OCI-LY3 (cell line): ENCODE measurements at regions not wholly inside any gene's neighbourhood (a gene's known extent, or its start where the extent isn't known, plus 50 kb on each side); places are given as distances from the start of the nearest gene placed in this dataset.

Experiments used
- H2AFZ ChIP-seq: fragments of 200-600, 300-600 bp; shearing (Covaris generic); 2 replicates; pipeline ENCODE4 v1.6.0; 2014; ENCODE audit warnings: antibody characterized with exemption, low read depth, low read length
- H3K27ac ChIP-seq: fragments of 200-600, 300-600 bp; sonication (generic); 2 replicates; pipeline ENCODE4 v1.5.1; 2014; ENCODE audit warnings: mild to moderate bottlenecking, low read length, moderate library complexity, mixed read lengths
- H3K27me3 ChIP-seq: fragments of 200-600, 300-600 bp; sonication (generic); 2 replicates; pipeline ENCODE4 v1.6.1; 2014; ENCODE audit warnings: low read depth, low read length, mixed read lengths
- H3K36me3 ChIP-seq: fragments of 200-600, 300-600 bp; sonication (generic); replicated peaks from 2 replicates; pipeline ENCODE3; 2014; ENCODE audit warnings: low read depth, low read length, mixed read lengths
- H3K4me1 ChIP-seq: fragments of 300-600, 200-600 bp; sonication (generic); 2 replicates; pipeline ENCODE4 v1.6.1; 2014; ENCODE audit warnings: low read length, mixed read lengths
- H3K4me2 ChIP-seq: fragments of 200-600, 300-600 bp; sonication (generic); 2 replicates; pipeline ENCODE4 v1.6.1; 2014; ENCODE audit warnings: low read length, mixed read lengths
- H3K4me3 ChIP-seq: fragments of 300-600, 200-600 bp; sonication (generic); 2 replicates; pipeline ENCODE4 v1.5.1; 2014; ENCODE audit warnings: antibody characterized with exemption, mild to moderate bottlenecking, low read length, moderate library complexity
- H3K79me2 ChIP-seq: fragments of 300-600, 200-600 bp; shearing (Covaris generic); 2 replicates; pipeline ENCODE4 v1.6.1; 2014; ENCODE audit warnings: mild to moderate bottlenecking, low read length, mixed read lengths
- H3K9ac ChIP-seq: fragments of 300-600, 200-600 bp; shearing (Covaris generic); 2 replicates; pipeline ENCODE4 v1.6.0; 2014; ENCODE audit warnings: mild to moderate bottlenecking, low read length, moderate library complexity
- H3K9me3 ChIP-seq: fragments of 200-600, 300-600 bp; shearing (Covaris generic); 2 replicates; pipeline ENCODE4 v1.6.1; 2014; ENCODE audit warnings: low read length, mixed read lengths; ENCODE audit not compliant: insufficient read depth
- H4K20me1 ChIP-seq: fragments of 200-600, 300-600 bp; sonication (generic); 2 replicates; pipeline ENCODE4 v1.6.1; 2016; ENCODE audit warnings: low read length, mixed read lengths; ENCODE audit not compliant: insufficient read depth
- EZH2phosphoT487 ChIP-seq: fragments of 200-600 bp; shearing (Covaris generic); IDR thresholded peaks from 2 replicates; pipeline ENCODE4 v1.6.1; 2018; ENCODE audit warnings: antibody characterized with exemption, mixed run types, low read depth
- TF ChIP-seq, protein P1 (sequence below): fragments of 200-600, 300-600 bp; sonication (generic); IDR thresholded peaks from 2 replicates; pipeline ENCODE4 v1.5.1; 2014; ENCODE audit warnings: antibody characterized with exemption, low read length, low read depth

DNA sequence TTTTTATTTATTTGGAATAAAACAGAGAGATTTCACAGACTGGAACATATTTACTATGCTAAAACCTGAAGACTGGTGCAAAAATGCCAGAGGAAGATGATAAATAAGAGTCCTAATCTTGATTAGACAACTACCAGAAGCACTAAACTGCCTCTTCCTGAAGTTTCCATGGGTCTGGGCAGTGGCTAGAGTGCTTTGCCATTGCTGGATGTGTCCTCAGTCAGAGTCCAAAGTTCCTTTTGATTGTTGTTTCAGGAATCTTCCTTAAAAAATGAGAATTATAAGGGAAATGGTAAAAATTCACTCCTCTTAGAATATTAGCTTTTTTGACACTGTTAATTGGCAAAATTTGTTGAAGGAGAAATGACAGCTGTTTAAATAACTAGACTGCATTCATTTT is 86.3 kb upstream of the AHR start:
- H3K9me3 ChIP-seq = no peaks in the 10 kb centered on the region
- no peak overlapping the region for H2AFZ ChIP-seq
- H3K4me1 ChIP-seq = no peaks in the 10 kb centered on the region
- H3K9ac ChIP-seq = no peak overlapping the region
- H3K27ac ChIP-seq = no peak overlapping the region
- no peaks in the 10 kb centered on the region for H4K20me1 ChIP-seq
- H3K79me2 ChIP-seq = no peaks in the 10 kb centered on the region
- no peak overlapping the region for H3K4me3 ChIP-seq
- TF ChIP-seq, protein P1, sequence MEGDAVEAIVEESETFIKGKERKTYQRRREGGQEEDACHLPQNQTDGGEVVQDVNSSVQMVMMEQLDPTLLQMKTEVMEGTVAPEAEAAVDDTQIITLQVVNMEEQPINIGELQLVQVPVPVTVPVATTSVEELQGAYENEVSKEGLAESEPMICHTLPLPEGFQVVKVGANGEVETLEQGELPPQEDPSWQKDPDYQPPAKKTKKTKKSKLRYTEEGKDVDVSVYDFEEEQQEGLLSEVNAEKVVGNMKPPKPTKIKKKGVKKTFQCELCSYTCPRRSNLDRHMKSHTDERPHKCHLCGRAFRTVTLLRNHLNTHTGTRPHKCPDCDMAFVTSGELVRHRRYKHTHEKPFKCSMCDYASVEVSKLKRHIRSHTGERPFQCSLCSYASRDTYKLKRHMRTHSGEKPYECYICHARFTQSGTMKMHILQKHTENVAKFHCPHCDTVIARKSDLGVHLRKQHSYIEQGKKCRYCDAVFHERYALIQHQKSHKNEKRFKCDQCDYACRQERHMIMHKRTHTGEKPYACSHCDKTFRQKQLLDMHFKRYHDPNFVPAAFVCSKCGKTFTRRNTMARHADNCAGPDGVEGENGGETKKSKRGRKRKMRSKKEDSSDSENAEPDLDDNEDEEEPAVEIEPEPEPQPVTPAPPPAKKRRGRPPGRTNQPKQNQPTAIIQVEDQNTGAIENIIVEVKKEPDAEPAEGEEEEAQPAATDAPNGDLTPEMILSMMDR = no peak
- no peak for TF ChIP-seq EZH2phosphoT487
- no peak overlapping the region for H3K4me2 ChIP-seq
- H3K27me3 ChIP-seq = no peaks in the 10 kb centered on the region
- H3K36me3 ChIP-seq = no peaks in the 10 kb centered on the region

DNA sequence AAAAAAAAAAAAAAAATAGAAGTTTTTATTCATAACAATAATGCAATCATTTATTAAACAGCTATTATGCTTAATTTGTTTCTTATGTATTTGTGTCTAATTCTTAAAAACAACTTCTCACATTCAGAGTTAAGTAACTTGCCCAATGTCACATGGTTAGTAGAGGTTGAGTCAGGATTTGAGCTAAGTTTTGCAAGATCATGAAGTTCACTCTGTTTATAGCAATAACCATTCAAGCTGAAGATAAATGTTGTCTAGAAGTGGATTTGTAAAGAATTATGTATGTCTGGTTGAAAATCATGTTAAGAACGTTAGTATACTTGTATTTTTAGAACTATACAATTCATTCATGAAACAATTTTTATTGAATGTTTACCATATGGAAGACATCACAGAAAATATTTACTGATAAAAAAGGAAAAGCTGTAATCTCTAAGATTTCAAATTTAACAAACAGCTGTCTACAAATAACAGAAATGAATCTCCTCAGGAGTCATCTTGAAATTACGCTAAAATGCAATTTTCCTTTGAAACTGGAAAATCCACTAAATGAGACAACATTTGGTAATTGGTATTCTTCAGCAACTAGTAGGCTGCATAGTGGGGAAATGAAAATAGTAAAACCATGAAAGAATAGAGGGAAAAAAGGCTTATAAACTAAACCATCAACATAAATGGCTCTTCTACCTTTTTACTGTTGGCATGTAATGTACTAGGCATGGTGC is 70.5 kb upstream of the AHR start:
- no peak overlapping the region for H3K4me2 ChIP-seq
- no peak overlapping the region for H3K4me3 ChIP-seq
- H3K4me1 ChIP-seq = peaks cover 3% of the 10 kb centered on the region
- no peaks in the 10 kb centered on the region for H3K27me3 ChIP-seq
- H2AFZ ChIP-seq = no peak overlapping the region
- peaks cover 2% of the 10 kb centered on the region; the same call in 1 of the 2 replicates for H3K79me2 ChIP-seq
- no peaks in the 10 kb centered on the region for H3K9me3 ChIP-seq
- no peak overlapping the region for H3K27ac ChIP-seq
- TF ChIP-seq, protein P1 = no peak
- TF ChIP-seq EZH2phosphoT487 = no peak
- H4K20me1 ChIP-seq = no peaks in the 10 kb centered on the region
- H3K36me3 ChIP-seq = no peaks in the 10 kb centered on the region
- no peak overlapping the region for H3K9ac ChIP-seq

GRCh38 chr7:17229228-17229627 is 69.2 kb upstream of the AHR start:
- Histone ChIP-seq H3K4me3 (no peak overlapping the region), H3K79me2 (peaks cover 8% of the 10 kb centered on the region), H3K27ac (no peak overlapping the region), H4K20me1 (no peaks in the 10 kb centered on the region), H2AFZ (no peak overlapping the region), H3K4me2 (no peak overlapping the region), H3K36me3 (no peaks in the 10 kb centered on the region), H3K27me3 (no peaks in the 10 kb centered on the region), H3K4me1 (peaks cover 16% of the 10 kb centered on the region), H3K9me3 (no peaks in the 10 kb centered on the region), H3K9ac (no peak overlapping the region)
- TF ChIP-seq, protein P1 = no peak
- TF ChIP-seq EZH2phosphoT487 = no peak

GRCh38 chr7:17230099-17230807 is 68.2 kb upstream of the AHR start:
- Histone ChIP-seq H3K27ac (no peak overlapping the region), H3K4me2 (no peak overlapping the region), H3K4me1 (peaks cover 20% of the 10 kb centered on the region), H3K27me3 (no peaks in the 10 kb centered on the region), H2AFZ (no peak overlapping the region), H4K20me1 (no peaks in the 10 kb centered on the region), H3K79me2 (peaks cover 8% of the 10 kb centered on the region), H3K4me3 (no peak overlapping the region), H3K36me3 (no peaks in the 10 kb centered on the region), H3K9me3 (no peaks in the 10 kb centered on the region), H3K9ac (no peak overlapping the region)
- TF ChIP-seq, protein P1 = no peak
- TF ChIP-seq EZH2phosphoT487 = no peak
